Lower lobe of right lung (tissue), 2 donors: ENCODE measurements at regions not wholly inside any gene's neighbourhood (a gene's known extent, or its start where the extent isn't known, plus 50 kb on each side); places are given as distances from the start of the nearest gene placed in this dataset.
A peak's percentile ranks its signal among the peaks of the same experiment; 100 is the strongest.

ENCODE experiments used
- ATAC-seq, 2 donors: fragments of 200-7000 bp; cut with Tn5 transposase; one replicate each; pipeline ENCODE4 v1.9.1; 2020 to 2022; ENCODE audit warnings: mild to moderate bottlenecking in 2 of 2, moderate library complexity in 2 of 2
- DNase-seq: peaks from one replicate; pipeline ENCODE4 v3.0.0-alpha.2; 2020
- H3K27ac ChIP-seq: fragments of 200-600 bp; one replicate; pipeline ENCODE4 v1.8.0; 2022
- H3K27me3 ChIP-seq: fragments of 200-600 bp; one replicate; pipeline ENCODE4 v1.8.0; 2022; ENCODE audit warnings: low read depth
- H3K36me3 ChIP-seq: fragments of 200-600 bp; one replicate; pipeline ENCODE4 v1.8.0; 2022; ENCODE audit warnings: mild to moderate bottlenecking
- H3K4me1 ChIP-seq: fragments of 200-600 bp; one replicate; pipeline ENCODE4 v1.8.0; 2022
- H3K4me3 ChIP-seq: fragments of 200-600 bp; one replicate; pipeline ENCODE4 v1.8.0; 2022; ENCODE audit warnings: mild to moderate bottlenecking
- H3K9me3 ChIP-seq: fragments of 200-600 bp; one replicate; pipeline ENCODE4 v1.8.0; 2022
- intact Hi-C: fragments of 100-400 bp; cut with DNase I; formaldehyde crosslinking; loops from one replicate; pipeline ENCODE4 v1.11.0; 2022
- TF ChIP-seq, protein P1 (sequence below): fragments of 200-600 bp; IDR thresholded peaks from one replicate; pipeline ENCODE4 v1.8.0; 2022; ENCODE audit warnings: antibody characterized with exemption, mild to moderate bottlenecking
- donor health status: DM: no; HTN: yes; CAD: no; lungs with severe emphysema.

DNA sequence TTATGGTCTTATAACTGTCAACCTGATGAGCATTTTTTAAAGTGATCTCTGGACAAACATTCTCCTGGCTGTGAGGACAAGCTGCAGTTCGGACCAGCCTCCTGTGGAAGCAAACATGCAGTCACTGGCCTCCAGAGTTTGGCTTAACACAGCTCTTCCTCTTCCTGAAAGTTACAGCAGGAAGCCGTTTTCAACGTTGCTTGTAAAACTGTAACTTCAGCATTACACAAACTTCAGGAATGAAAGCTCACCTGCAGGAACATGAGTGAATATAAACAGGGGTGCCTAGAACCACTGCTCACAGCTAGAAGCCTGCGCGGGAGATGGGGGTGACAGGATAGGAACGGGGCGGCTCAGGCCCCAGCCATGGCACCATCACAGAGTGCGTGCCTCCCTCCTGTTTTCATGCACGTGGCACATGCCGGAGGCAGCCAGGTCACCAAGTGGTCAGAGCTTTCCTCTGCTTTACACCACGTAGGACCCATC, 292.9 kb upstream of the PITRM1 start:
- H3K4me1 ChIP-seq: peaks cover 45% of the 10 kb centered on the region
- intact Hi-C loops: no loop called here
- TF ChIP-seq, protein P1, sequence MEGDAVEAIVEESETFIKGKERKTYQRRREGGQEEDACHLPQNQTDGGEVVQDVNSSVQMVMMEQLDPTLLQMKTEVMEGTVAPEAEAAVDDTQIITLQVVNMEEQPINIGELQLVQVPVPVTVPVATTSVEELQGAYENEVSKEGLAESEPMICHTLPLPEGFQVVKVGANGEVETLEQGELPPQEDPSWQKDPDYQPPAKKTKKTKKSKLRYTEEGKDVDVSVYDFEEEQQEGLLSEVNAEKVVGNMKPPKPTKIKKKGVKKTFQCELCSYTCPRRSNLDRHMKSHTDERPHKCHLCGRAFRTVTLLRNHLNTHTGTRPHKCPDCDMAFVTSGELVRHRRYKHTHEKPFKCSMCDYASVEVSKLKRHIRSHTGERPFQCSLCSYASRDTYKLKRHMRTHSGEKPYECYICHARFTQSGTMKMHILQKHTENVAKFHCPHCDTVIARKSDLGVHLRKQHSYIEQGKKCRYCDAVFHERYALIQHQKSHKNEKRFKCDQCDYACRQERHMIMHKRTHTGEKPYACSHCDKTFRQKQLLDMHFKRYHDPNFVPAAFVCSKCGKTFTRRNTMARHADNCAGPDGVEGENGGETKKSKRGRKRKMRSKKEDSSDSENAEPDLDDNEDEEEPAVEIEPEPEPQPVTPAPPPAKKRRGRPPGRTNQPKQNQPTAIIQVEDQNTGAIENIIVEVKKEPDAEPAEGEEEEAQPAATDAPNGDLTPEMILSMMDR: no peak
- no peaks in the 10 kb centered on the region for H3K36me3 ChIP-seq
- H3K4me3 ChIP-seq: no peak overlapping the region
- DNase-seq (no peak), ATAC-seq (no peak)
- H3K9me3 ChIP-seq: no peaks in the 10 kb centered on the region
- H3K27me3 ChIP-seq: no peaks in the 10 kb centered on the region
- peak overlapping the region; percentile 60 for H3K27ac ChIP-seq

GRCh38 chr10:3464760-3465405, 292.3 kb upstream of the PITRM1 start:
- Histone ChIP-seq H3K9me3 (no peaks in the 10 kb centered on the region), H3K4me1 (peaks cover 45% of the 10 kb centered on the region), H3K27me3 (no peaks in the 10 kb centered on the region), H3K36me3 (no peaks in the 10 kb centered on the region), H3K4me3 (no peak overlapping the region), H3K27ac (peak overlapping the region; percentile 60)
- TF ChIP-seq, protein P1: no peak
- DNase-seq (no peak), ATAC-seq (no peak)
- intact Hi-C loops: no loop called here

DNA sequence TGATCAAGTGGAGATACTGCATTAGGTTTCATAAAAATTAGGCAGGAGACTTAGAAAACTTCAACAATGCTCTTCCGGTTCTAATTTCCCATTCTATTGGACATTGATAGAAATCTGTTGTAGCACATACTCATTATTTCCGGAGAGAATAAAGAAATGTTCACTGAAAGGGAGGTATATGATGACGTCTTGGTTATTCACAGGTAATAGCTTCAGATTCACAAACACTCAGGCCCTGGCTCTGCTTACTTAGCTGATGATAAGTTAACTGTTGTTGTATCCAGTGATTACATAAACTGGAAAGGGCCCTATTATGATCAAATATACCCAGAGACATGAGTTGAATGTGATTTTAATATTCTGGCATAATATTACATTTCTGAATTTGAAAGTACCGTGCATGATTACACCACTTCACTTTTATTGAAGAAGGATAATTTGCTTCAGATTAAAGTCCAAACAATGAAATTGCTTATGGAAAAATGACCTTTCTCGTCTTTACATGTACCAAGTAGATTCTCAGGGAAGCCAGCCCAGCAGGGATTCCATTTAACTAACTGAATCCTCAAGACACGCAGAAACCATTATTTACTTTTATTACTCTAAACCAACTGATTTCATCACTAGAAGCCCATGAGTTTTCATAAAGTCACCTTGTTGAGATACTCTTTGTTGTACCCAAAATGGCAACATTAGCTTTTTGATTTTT, 288.0 kb upstream of the PITRM1 start:
- intact Hi-C loops: no loop called here
- no peaks in the 10 kb centered on the region for H3K36me3 ChIP-seq
- no peak overlapping the region for H3K4me3 ChIP-seq
- DNase-seq (no peak), ATAC-seq (no peak)
- H3K27me3 ChIP-seq: no peaks in the 10 kb centered on the region
- no peak overlapping the region for H3K27ac ChIP-seq
- TF ChIP-seq, protein P1: no peak
- H3K9me3 ChIP-seq: no peaks in the 10 kb centered on the region
- H3K4me1 ChIP-seq: peaks cover 10% of the 10 kb centered on the region

GRCh38 chr10:3455385-3456334, 283.1 kb upstream of the PITRM1 start:
- ATAC-seq (no peak), DNase-seq (no peak)
- Histone ChIP-seq H3K4me3 (no peak overlapping the region), H3K9me3 (no peaks in the 10 kb centered on the region), H3K4me1 (peaks cover 28% of the 10 kb centered on the region), H3K36me3 (no peaks in the 10 kb centered on the region), H3K27me3 (no peaks in the 10 kb centered on the region), H3K27ac (no peak overlapping the region)
- intact Hi-C loops: no loop called here
- TF ChIP-seq, protein P1: no peak

DNA sequence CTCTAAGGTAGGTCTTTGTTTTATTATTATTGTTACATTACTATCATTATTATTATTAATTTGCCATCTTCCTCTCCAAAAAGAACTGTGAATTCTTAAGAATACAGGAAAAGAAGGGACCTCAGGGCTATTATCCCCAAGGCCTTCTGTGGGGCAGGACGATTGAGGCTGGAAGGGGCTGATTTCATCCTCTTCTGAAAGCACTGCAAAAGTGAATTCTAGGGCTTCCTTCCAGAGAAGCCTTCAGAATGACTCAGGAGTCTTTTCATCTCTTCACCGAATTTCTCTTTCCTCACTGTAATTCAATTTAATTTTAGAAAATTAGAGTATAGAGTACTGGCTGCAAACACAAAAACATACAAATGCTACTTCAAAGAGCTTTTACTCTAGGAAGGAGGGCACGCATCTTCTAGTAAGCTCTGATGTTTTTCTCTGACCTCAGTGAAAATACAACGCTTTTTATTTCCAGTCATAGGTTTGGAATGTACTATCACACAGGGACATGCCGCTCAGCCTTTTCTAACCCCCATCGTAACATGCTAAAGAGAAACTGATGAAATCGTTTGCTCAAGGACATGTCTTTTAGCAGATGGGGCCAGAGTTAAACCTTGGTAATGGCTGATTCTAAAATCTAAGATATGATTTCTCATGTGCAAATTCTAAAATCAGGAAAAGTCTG, 280.2 kb upstream of the PITRM1 start:
- ATAC-seq: peak; percentile 47 to 53
- DNase-seq: no peak
- intact Hi-C loops: no loop called here
- H3K27ac ChIP-seq: peak overlapping the region; percentile 74
- H3K27me3 ChIP-seq: no peaks in the 10 kb centered on the region
- H3K9me3 ChIP-seq: no peaks in the 10 kb centered on the region
- TF ChIP-seq, protein P1: no peak
- H3K4me1 ChIP-seq: peaks cover 28% of the 10 kb centered on the region
- no peaks in the 10 kb centered on the region for H3K36me3 ChIP-seq
- H3K4me3 ChIP-seq: no peak overlapping the region
